Astrocyte (in vitro differentiated cells and primary cell): ENCODE measurements at regions not wholly inside any gene's neighbourhood (a gene's known extent, or its start where the extent isn't known, plus 50 kb on each side); places are given as distances from the start of the nearest gene placed in this dataset.

Experiments used
- EZH2 ChIP-seq: IDR thresholded peaks from 2 replicates; pipeline ENCODE4 v1.6.1; 2012; ENCODE audit warnings: mild to moderate bottlenecking, low read length, inconsistent platforms; ENCODE audit not compliant: insufficient read depth
- TF ChIP-seq, protein P1 (sequence below): IDR thresholded peaks from 2 replicates; pipeline ENCODE4 v1.5.1; 2011; ENCODE audit warnings: low read depth, mild to moderate bottlenecking, inconsistent platforms, low read length, moderate library complexity; ENCODE audit not compliant: insufficient read depth

DNA sequence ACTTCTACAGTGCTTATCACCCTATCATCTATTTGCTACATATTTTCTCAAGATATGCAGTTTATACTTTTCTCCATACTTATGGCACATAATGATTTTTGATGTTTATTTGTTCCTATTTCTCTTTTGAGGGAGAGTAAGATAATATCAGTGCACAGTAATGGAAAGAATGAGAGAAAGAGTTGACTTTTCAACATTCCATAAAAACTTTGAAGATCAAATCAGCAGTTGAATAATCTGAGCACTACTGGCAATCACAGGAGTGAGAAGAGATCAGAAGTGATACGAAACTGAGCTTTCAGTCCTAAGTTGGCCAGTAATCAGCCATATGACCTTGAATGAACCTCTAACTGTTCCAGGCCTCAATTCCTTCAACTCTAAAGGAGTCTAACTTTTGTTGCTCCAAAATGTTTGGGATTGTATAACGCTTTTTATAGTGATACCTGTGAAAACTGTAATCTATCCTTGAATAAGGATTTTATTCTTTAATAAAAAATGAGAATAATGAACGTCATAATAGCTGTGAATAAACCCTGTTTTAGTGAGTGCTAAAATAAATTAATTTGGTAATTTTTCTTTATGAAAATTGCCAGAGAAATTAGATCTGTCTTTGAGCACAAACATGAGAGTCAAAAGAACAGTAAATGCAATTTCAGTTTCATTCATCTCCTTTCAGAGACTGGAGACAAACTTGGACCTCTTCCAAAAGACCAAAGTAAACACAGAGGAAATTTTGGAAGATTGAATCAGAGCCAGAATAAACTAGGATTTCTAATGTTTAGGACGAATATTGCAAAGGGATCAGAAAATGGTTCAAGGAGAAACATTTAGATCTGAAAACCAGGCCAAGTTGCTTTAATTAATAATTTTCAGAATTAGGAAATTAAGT, 309.9 kb downstream of the ADGRL2 start:
- TF ChIP-seq EZH2: no peak
- TF ChIP-seq, protein P1, sequence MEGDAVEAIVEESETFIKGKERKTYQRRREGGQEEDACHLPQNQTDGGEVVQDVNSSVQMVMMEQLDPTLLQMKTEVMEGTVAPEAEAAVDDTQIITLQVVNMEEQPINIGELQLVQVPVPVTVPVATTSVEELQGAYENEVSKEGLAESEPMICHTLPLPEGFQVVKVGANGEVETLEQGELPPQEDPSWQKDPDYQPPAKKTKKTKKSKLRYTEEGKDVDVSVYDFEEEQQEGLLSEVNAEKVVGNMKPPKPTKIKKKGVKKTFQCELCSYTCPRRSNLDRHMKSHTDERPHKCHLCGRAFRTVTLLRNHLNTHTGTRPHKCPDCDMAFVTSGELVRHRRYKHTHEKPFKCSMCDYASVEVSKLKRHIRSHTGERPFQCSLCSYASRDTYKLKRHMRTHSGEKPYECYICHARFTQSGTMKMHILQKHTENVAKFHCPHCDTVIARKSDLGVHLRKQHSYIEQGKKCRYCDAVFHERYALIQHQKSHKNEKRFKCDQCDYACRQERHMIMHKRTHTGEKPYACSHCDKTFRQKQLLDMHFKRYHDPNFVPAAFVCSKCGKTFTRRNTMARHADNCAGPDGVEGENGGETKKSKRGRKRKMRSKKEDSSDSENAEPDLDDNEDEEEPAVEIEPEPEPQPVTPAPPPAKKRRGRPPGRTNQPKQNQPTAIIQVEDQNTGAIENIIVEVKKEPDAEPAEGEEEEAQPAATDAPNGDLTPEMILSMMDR: no peak
